Tibial artery (tissue), 4 donors: ENCODE measurements at regions not wholly inside any gene's neighbourhood (a gene's known extent, or its start where the extent isn't known, plus 50 kb on each side); places are given as distances from the start of the nearest gene placed in this dataset.

Experiments
- DNase-seq, 2 donors: peaks; one replicate each; pipeline ENCODE4 v3.0.0-alpha.2; 2019
- H3K27ac ChIP-seq, 2 donors: fragments of 200-600 bp; sonication (generic) in 1 of 2; 1 replicate in 1 of 2; 2 replicates in 1 of 2; pipeline ENCODE4 v1.5.1; 2018 to 2019; ENCODE audit warnings: mild to moderate bottlenecking in 1 of 2
- H3K27me3 ChIP-seq, 2 donors: fragments of 200-600 bp; sonication (generic) in 1 of 2; one replicate each; pipeline versions ENCODE4 v1.5.1 to v1.6.0; 2016 to 2019
- H3K36me3 ChIP-seq, 3 donors: fragments of 200-600 bp; sonication (generic) in 2 of 3; one replicate each; pipeline ENCODE4 v1.5.1; 2016 to 2019; ENCODE audit warnings: mild to moderate bottlenecking in 2 of 3
- H3K4me1 ChIP-seq, 4 donors: fragments of 200-600 bp; sonication (generic) in 2 of 4; 1 replicate in 3 of 4; 2 replicates in 1 of 4; pipeline ENCODE4 v1.5.1; 2016 to 2019
- H3K4me3 ChIP-seq, 2 donors: fragments of 200-600 bp; sonication (generic) in 1 of 2; 1 replicate in 1 of 2; 2 replicates in 1 of 2; pipeline ENCODE4 v1.5.1; 2018 to 2019; ENCODE audit warnings: mild to moderate bottlenecking in 2 of 2
- H3K9me3 ChIP-seq, 3 donors: fragments of 200-600 bp; sonication (generic) in 1 of 3; one replicate each; pipeline ENCODE4 v1.5.1; 2016 to 2019
- intact Hi-C: fragments of 100-400 bp; cut with DNase I; formaldehyde crosslinking; loops from one replicate; pipeline ENCODE4 v1.15.0; 2023; ENCODE audit warnings: low total_unique reads
- TF ChIP-seq, protein P1 (sequence below), 2 experiments: fragments of 200-600 bp in 1 of 2; fragments of 450-650 bp in 1 of 2; IDR thresholded peaks; one replicate each; pipeline ENCODE4 v1.5.1; 2017 to 2019; ENCODE audit warnings: antibody characterized with exemption in 2 of 2, mild to moderate bottlenecking in 1 of 2, moderate library complexity in 1 of 2

DNA sequence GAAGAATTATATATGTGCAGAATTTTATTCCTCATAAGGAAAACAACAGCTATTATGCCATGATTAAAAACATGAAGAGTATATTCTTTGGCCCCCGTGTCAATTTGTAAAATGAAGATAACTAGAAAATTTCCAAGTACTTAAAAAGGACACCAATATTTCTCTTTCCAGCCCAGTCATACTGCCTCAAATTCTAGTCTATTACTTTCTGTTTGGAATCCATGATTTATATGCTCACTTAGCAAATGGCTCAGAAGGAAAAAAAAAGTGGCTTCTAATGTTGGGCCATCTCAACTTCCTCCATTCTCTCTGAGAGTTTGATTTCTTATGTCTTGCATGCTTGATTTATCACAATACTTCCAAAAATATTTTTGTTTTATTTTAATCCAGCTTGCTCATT is 1431.1 kb downstream of the AMY1C start:
- intact Hi-C loops, result no loop called here
- no peak overlapping the region for H3K4me3 ChIP-seq
- H3K9me3 ChIP-seq, result no peaks in the 10 kb centered on the region
- TF ChIP-seq, protein P1, sequence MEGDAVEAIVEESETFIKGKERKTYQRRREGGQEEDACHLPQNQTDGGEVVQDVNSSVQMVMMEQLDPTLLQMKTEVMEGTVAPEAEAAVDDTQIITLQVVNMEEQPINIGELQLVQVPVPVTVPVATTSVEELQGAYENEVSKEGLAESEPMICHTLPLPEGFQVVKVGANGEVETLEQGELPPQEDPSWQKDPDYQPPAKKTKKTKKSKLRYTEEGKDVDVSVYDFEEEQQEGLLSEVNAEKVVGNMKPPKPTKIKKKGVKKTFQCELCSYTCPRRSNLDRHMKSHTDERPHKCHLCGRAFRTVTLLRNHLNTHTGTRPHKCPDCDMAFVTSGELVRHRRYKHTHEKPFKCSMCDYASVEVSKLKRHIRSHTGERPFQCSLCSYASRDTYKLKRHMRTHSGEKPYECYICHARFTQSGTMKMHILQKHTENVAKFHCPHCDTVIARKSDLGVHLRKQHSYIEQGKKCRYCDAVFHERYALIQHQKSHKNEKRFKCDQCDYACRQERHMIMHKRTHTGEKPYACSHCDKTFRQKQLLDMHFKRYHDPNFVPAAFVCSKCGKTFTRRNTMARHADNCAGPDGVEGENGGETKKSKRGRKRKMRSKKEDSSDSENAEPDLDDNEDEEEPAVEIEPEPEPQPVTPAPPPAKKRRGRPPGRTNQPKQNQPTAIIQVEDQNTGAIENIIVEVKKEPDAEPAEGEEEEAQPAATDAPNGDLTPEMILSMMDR (IDR thresholded peaks at IDR 0.05), result no peak
- no peaks in the 10 kb centered on the region for H3K4me1 ChIP-seq
- H3K27ac ChIP-seq, result no peak overlapping the region
- no peaks in the 10 kb centered on the region for H3K27me3 ChIP-seq
- no peaks in the 10 kb centered on the region for H3K36me3 ChIP-seq
- no peak for DNase-seq

DNA sequence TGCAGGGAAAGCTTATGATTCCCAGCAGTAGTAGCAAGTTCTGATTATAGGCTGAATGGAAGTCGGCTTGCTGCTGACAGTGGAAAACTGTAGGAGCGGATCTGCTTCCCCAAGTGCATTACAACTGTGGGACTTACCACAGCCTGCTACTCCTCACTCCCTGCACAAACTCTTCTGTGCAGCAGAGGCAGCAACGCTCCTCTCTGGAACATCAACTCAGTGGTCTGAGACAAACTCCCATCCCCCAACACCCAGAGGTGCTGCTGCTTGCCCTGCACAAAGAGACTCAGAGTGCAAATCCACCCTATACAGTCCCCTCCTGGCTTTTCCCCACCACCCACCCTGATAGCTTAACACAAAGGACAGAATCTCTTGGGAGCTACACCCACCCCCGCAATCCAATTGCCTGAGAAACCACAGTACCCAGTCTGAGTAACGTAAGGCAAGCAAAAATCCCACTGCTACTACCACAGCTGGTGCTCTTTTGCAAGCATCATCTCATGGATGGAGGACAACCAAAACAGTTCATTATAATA is 1455.2 kb downstream of the AMY1C start:
- intact Hi-C loops, result no loop called here
- Histone ChIP-seq H3K4me1 (no peaks in the 10 kb centered on the region), H3K4me3 (no peak overlapping the region), H3K36me3 (no peaks in the 10 kb centered on the region), H3K9me3 (no peaks in the 10 kb centered on the region), H3K27me3 (no peaks in the 10 kb centered on the region), H3K27ac (no peak overlapping the region)
- TF ChIP-seq, protein P1 (IDR thresholded peaks at IDR 0.05), result no peak
- DNase-seq, result no peak

DNA sequence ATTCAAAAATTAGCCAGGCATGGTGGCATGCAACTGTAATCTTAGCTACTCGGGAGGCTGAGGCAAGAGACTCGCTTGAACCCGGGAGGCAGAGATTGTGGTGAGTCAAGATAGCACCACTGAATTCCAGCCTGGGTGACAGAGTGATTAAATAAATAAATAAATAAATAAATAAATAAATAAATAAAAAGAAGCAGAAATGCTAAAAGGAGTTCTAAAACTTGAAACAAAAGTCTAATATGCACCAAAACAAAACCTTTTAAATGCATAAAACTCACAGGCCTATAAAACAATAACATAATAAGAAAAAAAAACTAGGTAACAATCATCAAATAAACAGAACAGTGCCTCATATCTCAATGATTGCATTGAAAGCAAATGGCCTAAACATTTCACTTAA is 1458.9 kb downstream of the AMY1C start:
- TF ChIP-seq, protein P1 (IDR thresholded peaks at IDR 0.05), result no peak
- H3K4me1 ChIP-seq, result no peaks in the 10 kb centered on the region
- intact Hi-C loops, result no loop called here
- no peaks in the 10 kb centered on the region for H3K9me3 ChIP-seq
- H3K27ac ChIP-seq, result no peak overlapping the region
- no peak for DNase-seq
- no peaks in the 10 kb centered on the region for H3K27me3 ChIP-seq
- H3K4me3 ChIP-seq, result no peak overlapping the region
- no peaks in the 10 kb centered on the region for H3K36me3 ChIP-seq

DNA sequence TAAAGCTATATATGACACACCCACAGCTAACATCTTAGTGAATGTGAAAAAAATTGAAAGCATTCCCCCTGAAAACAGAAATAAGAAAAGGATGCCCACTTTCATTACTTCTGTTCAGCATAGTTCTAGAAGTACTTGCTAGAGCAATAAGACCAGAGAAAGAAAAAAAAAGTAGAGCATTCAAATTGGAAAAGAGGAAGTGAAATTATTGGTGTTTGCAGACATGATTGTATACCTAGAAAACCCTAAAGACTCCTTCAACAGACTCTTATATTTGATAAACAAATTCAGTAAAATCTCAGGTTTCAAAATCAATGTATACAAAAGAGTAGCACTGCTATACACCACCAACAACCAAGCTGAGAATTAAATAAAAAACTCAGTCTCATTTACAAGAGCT is 1461.0 kb downstream of the AMY1C start:
- Histone ChIP-seq H3K27me3 (no peaks in the 10 kb centered on the region), H3K4me1 (no peaks in the 10 kb centered on the region), H3K9me3 (no peaks in the 10 kb centered on the region), H3K36me3 (no peaks in the 10 kb centered on the region), H3K4me3 (no peak overlapping the region), H3K27ac (no peak overlapping the region)
- TF ChIP-seq, protein P1 (IDR thresholded peaks at IDR 0.05), result no peak
- intact Hi-C loops, result no loop called here
- no peak for DNase-seq

DNA sequence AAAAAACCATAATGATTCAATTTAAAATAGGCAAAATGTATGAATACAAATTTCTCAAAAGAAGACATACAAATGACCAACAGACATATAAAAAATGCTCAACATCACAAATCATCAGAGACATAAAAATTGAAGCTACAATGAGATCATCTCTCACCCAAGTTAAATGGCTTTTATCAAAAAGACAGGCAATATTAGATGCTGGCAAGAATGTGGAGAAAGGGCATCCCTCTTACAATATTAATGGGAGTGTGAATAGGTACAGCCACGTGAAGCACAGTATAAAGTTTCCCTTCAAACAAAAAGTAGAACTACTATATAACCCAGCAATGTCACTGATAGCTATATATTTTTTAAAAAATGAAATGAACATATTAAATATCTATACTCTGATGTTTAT is 1481.7 kb downstream of the AMY1C start:
- intact Hi-C loops, result no loop called here
- Histone ChIP-seq H3K36me3 (no peaks in the 10 kb centered on the region), H3K4me3 (no peak overlapping the region), H3K4me1 (no peaks in the 10 kb centered on the region), H3K27me3 (no peaks in the 10 kb centered on the region), H3K27ac (no peak overlapping the region), H3K9me3 (no peaks in the 10 kb centered on the region)
- no peak for DNase-seq
- TF ChIP-seq, protein P1 (IDR thresholded peaks at IDR 0.05), result no peak

DNA sequence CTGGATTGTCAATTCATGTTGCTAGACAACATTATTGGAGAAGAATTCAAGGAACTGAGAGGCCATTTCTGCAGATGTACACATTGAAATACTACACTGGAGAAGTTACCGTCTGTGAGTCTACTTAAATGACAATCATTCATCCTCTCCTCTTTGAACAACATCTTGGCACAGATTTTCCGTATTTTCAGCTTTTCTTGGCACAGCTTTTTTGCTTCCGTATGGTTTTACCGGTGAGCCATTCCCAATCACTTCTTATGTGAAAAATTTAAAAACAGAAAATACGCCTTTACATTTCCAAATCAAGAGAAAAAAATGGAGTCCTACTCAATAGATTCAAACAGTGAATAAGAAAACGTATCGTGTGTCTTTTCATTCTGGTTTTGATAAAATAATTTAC is 1493.7 kb downstream of the AMY1C start:
- no peak for DNase-seq
- no peaks in the 10 kb centered on the region for H3K4me1 ChIP-seq
- no peak overlapping the region for H3K4me3 ChIP-seq
- H3K9me3 ChIP-seq, result no peaks in the 10 kb centered on the region
- TF ChIP-seq, protein P1 (IDR thresholded peaks at IDR 0.05), result no peak
- H3K27ac ChIP-seq, result no peak overlapping the region
- H3K36me3 ChIP-seq, result no peaks in the 10 kb centered on the region
- intact Hi-C loops, result no loop called here
- H3K27me3 ChIP-seq, result no peaks in the 10 kb centered on the region
